ENCODE measurements at regions not wholly inside any gene's neighbourhood (a gene's known extent, or its start where the extent isn't known, plus 50 kb on each side); places are given as distances from the start of the nearest gene placed in this dataset.

GRCh38 chr2:83534416-83534815, 924.7 kb downstream of the SUCLG1 start:
- TF ChIP-seq, protein P1, sequence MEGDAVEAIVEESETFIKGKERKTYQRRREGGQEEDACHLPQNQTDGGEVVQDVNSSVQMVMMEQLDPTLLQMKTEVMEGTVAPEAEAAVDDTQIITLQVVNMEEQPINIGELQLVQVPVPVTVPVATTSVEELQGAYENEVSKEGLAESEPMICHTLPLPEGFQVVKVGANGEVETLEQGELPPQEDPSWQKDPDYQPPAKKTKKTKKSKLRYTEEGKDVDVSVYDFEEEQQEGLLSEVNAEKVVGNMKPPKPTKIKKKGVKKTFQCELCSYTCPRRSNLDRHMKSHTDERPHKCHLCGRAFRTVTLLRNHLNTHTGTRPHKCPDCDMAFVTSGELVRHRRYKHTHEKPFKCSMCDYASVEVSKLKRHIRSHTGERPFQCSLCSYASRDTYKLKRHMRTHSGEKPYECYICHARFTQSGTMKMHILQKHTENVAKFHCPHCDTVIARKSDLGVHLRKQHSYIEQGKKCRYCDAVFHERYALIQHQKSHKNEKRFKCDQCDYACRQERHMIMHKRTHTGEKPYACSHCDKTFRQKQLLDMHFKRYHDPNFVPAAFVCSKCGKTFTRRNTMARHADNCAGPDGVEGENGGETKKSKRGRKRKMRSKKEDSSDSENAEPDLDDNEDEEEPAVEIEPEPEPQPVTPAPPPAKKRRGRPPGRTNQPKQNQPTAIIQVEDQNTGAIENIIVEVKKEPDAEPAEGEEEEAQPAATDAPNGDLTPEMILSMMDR (IDR thresholded peaks at IDR 0.05), result no peak
- TF ChIP-seq ZFX (IDR thresholded peaks at IDR 0.05; ENCODE audit: borderline replicate concordance), result no peak

Measured in 22Rv1 (cell line).